GM10248 (cell line): ENCODE measurements at regions not wholly inside any gene's neighbourhood (a gene's known extent, or its start where the extent isn't known, plus 50 kb on each side); places are given as distances from the start of the nearest gene placed in this dataset.

Experiments
- CTCF ChIA-PET: fragments of 300-600 bp; sonication (Branson Sonifier 250); formaldehyde crosslinking; extraction: SDS; loops from one replicate; lab custom pipeline; 2021; ENCODE audit warnings: antibody characterized with exemption; lab: Yijun Ruan, JAX
- POLR2A ChIA-PET: fragments of 350-650 bp; sonication (Branson Sonifier 250); formaldehyde crosslinking; extraction: SDS; loops from one replicate; lab custom pipeline; 2020; ENCODE audit warnings: antibody characterized with exemption; lab: Yijun Ruan, JAX
- DNase-seq: peaks from one replicate; pipeline ENCODE4 v3.0.0; 2012; ENCODE audit errors: extremely low spot score
- TF ChIP-seq, protein P1 (sequence below): IDR thresholded peaks from 2 replicates; pipeline ENCODE4 v1.5.1; 2012; ENCODE audit warnings: mild to moderate bottlenecking, low read depth; ENCODE audit errors: extremely low read depth, missing control alignments, control extremely low read depth

DNA sequence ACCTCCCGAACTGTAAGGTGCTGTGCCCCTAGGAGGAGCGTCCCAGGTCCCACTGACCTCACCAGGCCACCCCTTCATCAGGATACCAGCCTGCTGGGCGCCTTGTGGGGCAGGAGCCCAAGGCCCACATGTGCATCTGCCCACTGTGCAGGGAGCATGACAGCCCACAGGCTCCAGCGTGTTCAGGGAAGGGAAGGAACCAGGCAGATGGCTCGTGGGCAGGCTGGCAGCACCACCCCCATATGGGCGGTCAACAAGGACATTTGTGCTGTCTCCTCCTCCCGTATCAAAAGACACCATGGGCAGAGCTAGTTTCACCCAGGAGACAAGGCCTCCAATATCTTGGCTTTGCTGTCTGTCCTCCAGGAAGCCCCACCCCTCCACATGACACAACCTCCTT lies 85.5 kb upstream of the PPP1R26 start:
- POLR2A ChIA-PET, result no interaction called here
- TF ChIP-seq, protein P1, sequence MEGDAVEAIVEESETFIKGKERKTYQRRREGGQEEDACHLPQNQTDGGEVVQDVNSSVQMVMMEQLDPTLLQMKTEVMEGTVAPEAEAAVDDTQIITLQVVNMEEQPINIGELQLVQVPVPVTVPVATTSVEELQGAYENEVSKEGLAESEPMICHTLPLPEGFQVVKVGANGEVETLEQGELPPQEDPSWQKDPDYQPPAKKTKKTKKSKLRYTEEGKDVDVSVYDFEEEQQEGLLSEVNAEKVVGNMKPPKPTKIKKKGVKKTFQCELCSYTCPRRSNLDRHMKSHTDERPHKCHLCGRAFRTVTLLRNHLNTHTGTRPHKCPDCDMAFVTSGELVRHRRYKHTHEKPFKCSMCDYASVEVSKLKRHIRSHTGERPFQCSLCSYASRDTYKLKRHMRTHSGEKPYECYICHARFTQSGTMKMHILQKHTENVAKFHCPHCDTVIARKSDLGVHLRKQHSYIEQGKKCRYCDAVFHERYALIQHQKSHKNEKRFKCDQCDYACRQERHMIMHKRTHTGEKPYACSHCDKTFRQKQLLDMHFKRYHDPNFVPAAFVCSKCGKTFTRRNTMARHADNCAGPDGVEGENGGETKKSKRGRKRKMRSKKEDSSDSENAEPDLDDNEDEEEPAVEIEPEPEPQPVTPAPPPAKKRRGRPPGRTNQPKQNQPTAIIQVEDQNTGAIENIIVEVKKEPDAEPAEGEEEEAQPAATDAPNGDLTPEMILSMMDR, result no peak
- no peak for DNase-seq
- CTCF ChIA-PET, result no interaction called here

DNA sequence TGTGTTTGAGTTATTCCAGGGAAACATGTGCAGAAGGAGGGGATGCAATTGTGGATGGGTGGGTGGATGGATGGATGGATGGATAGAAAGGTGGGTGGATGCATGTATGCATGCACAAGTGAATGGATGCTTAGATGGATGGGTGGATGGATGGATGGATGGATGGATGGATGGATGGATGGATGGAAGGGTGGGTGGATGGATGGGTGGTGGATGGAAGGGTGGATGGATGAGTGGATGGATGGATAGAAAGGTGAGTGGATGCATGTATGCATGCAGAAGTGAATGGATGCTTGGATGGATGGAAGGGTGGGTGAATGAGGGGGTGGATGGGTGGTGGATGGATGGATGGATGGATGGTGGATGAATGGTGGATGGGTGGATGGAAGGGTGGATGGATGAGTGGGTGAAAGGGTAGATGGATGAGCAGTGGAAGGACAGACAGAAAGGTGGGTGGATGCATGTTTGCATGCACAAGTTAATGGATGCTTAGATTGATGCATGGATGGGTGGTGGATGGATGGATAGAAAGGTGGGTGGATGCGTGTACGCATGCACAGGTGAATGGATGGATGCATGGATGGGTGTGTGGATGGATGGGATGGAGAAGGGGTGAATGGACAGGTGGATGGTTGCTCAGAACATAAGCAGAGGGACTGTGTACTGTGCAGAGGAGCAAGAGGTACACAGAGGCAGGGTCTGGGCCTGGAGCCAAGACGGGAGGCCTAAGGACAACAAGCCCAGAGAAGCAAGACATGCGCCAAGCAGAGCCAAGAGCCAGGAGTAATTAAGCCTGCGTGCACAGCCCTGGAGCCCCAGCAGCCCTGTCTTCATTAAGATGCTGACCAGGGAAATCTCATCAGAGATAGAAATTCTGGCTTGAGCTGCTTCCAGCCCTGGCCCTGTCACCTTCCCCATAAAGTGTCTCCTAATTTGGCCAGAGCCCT lies 84.6 kb upstream of the PPP1R26 start:
- TF ChIP-seq, protein P1, result no peak
- POLR2A ChIA-PET, result no interaction called here
- CTCF ChIA-PET, result no interaction called here
- DNase-seq, result no peak

DNA sequence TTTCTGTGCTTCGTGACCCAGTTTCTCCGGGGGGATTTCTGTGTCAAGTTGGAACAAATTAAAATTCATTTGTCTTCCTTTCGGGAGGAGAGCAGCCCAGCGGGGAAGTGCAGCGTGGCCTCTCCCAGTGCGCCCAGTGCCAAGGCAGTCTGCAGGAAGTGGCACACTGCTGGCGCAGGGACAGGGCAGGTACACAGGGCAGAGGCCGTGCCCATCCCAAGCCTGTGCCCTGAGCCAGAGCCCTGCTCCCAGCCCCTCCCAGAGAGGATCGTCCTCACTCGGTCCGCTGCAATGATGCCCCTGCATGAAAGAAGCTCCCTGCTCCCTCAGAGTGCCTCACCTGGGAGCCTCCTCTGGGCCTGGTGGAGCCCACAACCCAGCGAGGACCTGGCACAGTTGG lies 82.4 kb upstream of the PPP1R26 start:
- POLR2A ChIA-PET, result no interaction called here
- no peak for DNase-seq
- TF ChIP-seq, protein P1, result no peak
- CTCF ChIA-PET, result no interaction called here

DNA sequence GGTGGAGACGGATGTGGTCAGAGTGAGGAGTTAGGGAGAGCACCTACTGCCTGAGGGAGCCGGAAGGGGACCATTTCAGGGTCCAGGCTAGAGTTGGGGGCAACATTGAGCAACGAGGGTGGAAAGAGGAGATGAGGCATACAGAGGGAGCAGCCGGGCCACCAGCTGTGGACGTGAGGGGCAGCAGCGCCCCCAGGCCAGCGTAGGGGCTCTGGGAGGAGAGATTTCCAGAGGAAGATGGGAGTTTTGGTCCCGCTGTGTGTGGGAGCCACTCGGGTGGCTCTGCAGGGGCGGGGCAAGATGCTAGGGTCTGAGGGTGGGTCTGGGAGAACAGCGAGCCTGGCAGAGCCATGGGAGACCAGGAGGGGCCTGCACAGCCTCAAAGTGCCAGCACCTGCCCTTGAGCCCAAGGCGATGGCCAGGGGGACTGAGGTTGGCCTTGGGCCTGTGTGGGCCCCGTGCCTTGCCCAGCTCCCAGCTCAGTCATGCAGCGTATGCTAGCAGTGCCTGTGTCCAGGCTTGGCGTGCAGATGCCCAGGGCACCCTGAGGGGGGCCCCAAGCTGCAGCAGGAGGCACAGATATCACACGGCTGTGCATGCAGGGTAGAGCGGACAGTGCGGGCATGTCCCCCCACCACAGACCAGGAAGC lies 80.5 kb upstream of the PPP1R26 start:
- TF ChIP-seq, protein P1, result no peak
- DNase-seq, result no peak
- ChIA-PET POLR2A (no interaction called here), CTCF (no interaction called here)

DNA sequence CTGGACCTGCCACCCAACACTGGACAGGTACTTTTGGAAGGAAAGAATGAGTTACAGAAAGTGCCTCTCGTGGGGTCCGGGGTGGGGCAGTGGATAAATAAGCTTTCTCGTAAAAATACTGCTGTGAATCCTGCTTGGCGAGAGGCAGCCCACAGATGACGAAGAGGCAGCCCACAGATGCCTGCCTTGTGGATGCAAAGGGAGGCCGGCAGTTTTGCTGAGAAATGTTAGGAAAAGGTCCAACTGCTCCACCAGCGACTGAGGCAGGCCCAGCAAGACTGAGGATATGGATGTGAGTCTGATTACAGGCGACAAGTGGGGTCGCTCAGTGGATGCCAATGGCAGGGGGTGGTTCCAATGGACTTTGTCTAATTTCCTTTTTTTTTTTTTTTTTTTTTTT lies 79.1 kb upstream of the PPP1R26 start:
- TF ChIP-seq, protein P1, result no peak

DNA sequence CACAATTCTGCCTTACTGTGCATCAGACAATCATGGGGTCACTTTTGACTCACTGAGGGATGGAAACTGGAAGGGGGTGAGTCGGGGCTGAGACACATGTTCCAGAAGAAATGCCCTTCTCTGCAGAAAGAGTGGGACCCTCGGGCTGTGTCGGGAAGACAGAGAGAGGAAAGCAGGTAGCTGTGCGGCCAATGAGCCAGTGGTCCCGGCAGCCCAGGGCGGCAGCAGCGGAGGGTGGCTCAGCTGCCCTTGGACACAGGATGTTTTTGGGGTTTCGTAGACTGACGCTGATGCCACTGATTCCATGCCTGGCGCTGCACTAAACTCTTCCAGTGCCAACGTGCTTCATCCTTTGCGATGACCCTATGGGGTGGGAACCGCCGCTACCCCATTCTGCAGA lies 78.4 kb upstream of the PPP1R26 start:
- CTCF ChIA-PET, result no interaction called here
- TF ChIP-seq, protein P1, result no peak
- POLR2A ChIA-PET, result no interaction called here
- DNase-seq, result no peak

More for the DNA sequence above, 79.1 kb upstream of the PPP1R26 start:
- CTCF ChIA-PET, result no interaction called here
- POLR2A ChIA-PET, result no interaction called here
- DNase-seq, result no peak
